NCI-H2107 (cell line): ENCODE measurements at regions not wholly inside any gene's neighbourhood (a gene's known extent, or its start where the extent isn't known, plus 50 kb on each side); places are given as distances from the start of the nearest gene placed in this dataset.
"Not testable (repeated sequence)": the region's sequence is repeated elsewhere in the genome, so short reads cannot be mapped to it uniquely, and the experiment has no call there.

Experiments
- DNase-seq: peaks from one replicate; lab custom pipeline; 2025; lab: John Stamatoyannopoulos, UW

GRCh38 chr1:53399370-53400133 lies 59.6 kb upstream of the DMRTB1 start:
- DNase-seq, result not testable (repeated sequence)

GRCh38 chr1:53400761-53401674 lies 58.2 kb upstream of the DMRTB1 start:
- no peak for DNase-seq

DNA sequence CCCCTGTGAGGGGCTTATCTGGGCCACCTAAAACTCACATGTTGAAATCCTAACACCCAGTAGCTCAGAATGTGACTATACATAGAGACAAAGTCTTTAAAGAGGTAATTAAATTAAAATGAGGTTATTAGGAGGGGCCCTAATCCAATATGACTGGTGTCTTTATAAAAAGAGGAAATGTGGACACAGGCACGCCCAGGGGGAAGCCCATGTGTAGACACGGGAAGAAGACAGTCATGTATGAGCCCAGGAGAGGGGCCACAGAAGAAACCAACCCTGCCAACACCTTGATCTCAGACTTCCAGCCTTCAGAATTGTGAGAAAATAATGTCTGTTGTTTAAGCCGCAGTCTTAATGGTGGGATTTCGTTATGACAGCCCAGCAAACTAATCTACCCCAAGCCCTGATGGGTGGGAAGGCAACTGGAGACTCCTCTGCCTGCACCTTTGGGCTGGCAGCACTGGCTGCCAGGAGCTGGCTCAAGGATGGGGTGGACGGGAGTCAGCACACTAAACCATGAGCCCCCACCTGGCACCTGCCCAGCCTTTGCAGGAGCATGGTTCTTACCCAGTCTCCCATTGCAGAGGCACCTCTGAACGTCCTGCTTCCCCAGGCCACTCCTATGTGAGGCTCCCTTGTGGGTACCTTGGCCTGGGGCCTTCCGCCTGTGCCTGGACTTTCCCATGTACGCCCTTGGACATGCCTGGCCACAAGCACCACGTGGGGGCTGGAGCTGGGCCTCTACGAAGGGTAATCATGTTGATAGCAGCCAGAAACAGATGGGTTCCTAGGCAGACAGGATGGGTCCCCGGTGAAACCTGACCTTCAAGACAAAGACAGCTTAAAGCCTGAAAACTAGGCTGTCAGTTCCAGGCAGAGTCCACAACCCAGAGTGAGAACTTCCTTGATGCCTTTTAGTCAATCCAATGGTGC lies 57.1 kb upstream of the DMRTB1 start:
- DNase-seq, result no peak

DNA sequence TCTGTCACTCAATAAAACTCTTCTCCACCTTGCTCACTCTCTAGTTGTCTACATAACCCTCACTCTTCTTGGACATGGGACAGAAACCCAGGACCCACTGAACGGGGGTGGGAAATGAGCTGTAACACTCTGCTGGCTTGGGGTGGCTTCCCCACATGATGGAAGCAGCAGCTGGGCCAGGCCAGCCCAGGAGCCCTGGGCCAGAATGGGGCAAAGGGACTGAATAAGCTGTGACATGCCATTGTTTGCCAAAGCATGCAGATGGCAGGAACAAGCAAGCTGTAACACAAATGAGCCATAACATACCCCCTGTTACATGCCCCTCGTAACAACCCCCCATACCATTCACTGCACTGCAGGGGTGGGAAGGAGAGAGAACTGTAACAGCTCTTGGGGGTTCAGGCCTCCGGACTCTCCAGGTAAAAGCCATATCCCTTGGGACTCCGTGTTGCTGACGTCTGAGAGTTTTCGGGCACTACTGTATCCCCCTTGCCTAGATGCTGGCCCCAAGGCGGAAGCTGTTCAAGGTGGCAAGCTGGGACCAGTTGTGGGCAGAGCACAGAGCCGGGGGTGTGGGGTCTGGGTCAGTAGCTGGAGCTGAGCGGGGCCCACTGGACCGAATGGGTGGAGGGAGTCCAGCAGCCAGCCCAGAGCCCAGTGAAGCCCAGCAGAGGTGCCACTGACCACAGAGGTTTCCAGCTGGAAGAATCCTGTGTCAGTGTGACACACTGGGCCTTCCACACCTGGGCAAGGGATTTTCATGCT lies 56.1 kb upstream of the DMRTB1 start:
- no peak for DNase-seq

GRCh38 chr1:53405737-53406136 lies 53.5 kb upstream of the DMRTB1 start:
- no peak for DNase-seq

- DNase-seq, result no peak
Observed at GRCh38 chr1:53406551-53407235, 52.5 kb upstream of the DMRTB1 start.

DNA sequence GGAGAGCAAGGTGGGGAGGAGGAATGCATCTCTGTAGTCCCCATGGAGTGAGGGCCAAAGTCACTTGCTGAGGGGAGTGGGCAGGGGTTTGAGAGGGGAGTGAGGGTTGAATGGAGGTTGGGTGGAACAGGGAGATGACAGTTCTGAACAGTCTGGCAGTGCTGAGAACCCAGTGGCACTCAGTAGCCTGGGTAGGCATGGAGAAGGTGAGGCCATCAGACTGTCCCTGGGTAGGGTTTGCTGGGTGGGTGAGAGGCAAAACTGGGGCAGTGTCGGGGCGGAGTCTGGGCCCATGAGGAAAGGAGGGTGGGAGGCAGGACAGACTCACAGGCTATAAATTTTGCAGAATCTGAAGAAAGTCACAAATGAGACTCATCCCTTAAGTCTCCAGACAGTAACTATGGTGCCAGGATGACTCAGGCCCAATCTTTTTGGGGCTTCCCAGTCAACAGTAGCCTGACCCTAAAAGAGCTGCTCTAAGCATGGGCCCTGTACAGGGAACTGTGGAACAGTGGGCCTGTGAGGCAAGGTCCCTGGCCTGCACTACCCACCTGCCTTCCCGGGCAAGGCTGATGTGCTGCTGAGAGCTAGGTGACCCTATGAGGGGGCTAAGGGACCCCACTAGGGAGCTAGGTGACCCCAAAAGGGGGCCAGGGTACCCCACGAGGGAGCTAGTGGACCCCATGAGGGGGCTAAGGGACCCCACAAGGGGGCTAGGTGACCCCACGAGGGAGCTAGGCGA lies 51.0 kb upstream of the DMRTB1 start:
- no peak for DNase-seq

- no peak for DNase-seq
Observed at GRCh38 chr1:53408755-53409129, 50.5 kb upstream of the DMRTB1 start.

DNA sequence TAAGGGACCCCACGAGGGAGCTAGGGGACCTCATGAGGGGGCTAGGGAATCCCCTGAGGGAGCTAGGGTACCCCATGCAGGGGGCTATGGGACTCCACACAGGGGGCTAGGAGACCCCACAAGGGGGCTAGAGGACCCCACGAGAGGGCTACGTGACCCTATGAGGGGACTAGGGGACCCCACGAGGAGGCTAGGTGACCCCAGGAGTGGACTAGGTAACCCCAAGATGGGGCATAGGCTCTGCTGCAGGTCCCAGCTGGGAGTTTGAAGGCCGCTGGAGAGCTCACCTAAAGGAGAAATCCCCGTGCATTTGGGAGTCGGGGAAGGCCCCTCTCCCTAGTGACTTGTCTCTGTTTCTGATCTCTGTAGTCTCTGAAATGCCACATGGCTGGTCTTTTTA lies 50.0 kb upstream of the DMRTB1 start:
- no peak for DNase-seq
